ENCODE measurements at regions not wholly inside any gene's neighbourhood (a gene's known extent, or its start where the extent isn't known, plus 50 kb on each side); places are given as distances from the start of the nearest gene placed in this dataset.

- TF ChIP-seq CTCF (IDR thresholded peaks at IDR 0.05; ENCODE audit: poor library complexity) (no peak), EZH2 (IDR thresholded peaks at IDR 0.05; ENCODE audit: borderline replicate concordance) (no peak)
These were observed 173.0 kb downstream of the KATNIP start for GRCh38 chr16:27722892-27723450.
